ENCODE measurements at regions not wholly inside any gene's neighbourhood (a gene's known extent, or its start where the extent isn't known, plus 50 kb on each side); places are given as distances from the start of the nearest gene placed in this dataset.

DNA sequence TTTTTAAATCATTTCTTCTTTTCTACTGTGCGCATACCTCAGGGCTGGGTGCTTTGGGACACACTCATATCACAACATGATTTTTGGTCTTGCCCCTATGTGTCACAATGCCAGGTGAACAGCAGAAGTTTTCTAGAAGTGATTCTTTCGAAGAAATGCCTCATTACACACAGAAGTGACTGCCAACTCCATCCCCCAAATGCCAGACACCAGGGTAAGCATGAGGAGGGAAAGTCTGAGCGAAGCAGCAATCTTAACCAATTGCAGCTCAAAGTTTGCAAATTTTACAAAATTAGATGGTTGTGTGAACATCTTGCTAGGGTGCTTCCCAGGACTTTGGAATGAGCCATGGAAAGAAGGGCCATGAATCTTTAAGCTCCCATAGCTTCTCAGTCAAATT lies 87.3 kb upstream of the PLEKHA5 start:
- Histone ChIP-seq H3K4me1 (ENCODE audit: control insufficient read depth, insufficient read depth, low read length) (no peaks in the 10 kb centered on the region), H3K9ac (ENCODE audit: low read depth, low read length) (no peak overlapping the region), H3K36me3 (ENCODE audit: control insufficient read depth, insufficient read depth, low read length) (no peaks in the 10 kb centered on the region), H3K4me3 (ENCODE audit: low read depth, low read length) (no peak overlapping the region), H3K27me3 (ENCODE audit: control insufficient read depth, insufficient read depth, low read length) (no peaks in the 10 kb centered on the region), H3K9me3 (ENCODE audit: control insufficient read depth, insufficient read depth, low read length) (no peaks in the 10 kb centered on the region)

DNA sequence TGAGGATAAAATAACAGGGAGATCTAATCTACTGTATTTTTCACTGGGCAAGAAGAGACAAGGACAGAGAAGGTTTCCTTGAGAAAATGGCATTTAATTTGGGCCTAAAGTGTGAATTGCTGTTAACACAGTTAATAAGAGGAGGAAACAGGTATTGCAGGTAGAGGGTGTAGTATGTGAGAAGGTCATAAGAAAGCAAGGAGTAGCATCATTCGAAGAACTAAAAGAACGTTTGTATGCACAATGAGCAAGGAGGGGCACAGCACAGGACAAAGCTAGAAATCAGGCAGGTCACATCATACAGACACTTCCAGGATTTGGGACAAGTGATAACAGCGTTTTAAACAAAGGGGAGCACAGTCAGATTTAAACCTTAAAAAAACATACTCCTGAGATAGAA lies 85.1 kb upstream of the PLEKHA5 start:
- Histone ChIP-seq H3K9me3 (ENCODE audit: control insufficient read depth, insufficient read depth, low read length) (no peaks in the 10 kb centered on the region), H3K27me3 (ENCODE audit: control insufficient read depth, insufficient read depth, low read length) (no peaks in the 10 kb centered on the region), H3K4me1 (ENCODE audit: control insufficient read depth, insufficient read depth, low read length) (no peaks in the 10 kb centered on the region), H3K36me3 (ENCODE audit: control insufficient read depth, insufficient read depth, low read length) (no peaks in the 10 kb centered on the region), H3K9ac (ENCODE audit: low read depth, low read length) (no peak overlapping the region), H3K4me3 (ENCODE audit: low read depth, low read length) (no peak overlapping the region)

DNA sequence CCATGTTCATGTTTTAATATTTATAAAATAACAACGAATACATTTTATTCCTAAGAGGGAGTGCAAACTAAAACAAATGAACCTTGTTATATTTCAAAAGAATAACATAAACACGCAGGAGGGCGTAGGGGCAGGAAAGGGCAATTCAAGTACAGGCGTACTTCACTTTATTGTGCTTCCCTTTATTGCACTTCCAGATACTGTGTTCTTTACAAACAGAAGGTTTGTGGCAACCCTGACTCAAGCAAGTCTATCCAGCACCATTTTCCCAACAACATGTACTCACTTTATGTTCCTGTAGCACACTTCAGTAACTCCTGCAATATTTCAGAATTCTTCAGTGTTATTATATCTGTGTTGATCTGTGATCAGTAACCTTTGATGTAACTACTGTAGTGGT lies 84.6 kb upstream of the PLEKHA5 start:
- Histone ChIP-seq H3K36me3 (ENCODE audit: control insufficient read depth, insufficient read depth, low read length) (no peaks in the 10 kb centered on the region), H3K9ac (ENCODE audit: low read depth, low read length) (no peak overlapping the region), H3K4me1 (ENCODE audit: control insufficient read depth, insufficient read depth, low read length) (no peaks in the 10 kb centered on the region), H3K4me3 (ENCODE audit: low read depth, low read length) (no peak overlapping the region), H3K9me3 (ENCODE audit: control insufficient read depth, insufficient read depth, low read length) (no peaks in the 10 kb centered on the region), H3K27me3 (ENCODE audit: control insufficient read depth, insufficient read depth, low read length) (no peaks in the 10 kb centered on the region)

DNA sequence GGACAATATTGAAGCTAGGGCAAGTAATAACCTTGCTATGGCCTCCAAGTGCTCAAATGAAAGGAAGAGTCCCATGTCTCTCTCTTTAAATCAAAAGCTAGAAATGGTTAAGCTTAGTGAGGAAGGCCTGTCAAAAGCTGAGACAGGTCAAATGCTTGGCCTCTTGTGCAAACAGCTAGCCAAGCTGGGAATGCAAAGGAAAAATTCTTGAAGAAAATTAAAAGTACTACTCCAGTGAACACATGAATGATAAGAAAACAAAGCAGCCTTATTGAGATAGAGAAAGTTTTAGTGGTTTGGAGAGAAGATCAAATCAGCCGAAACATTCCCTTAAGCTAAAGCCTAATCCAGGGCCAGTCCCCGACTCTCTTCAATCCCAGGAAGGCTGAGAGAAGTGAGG lies 84.1 kb upstream of the PLEKHA5 start:
- H3K9ac ChIP-seq (ENCODE audit: low read depth, low read length), result no peak overlapping the region
- no peak overlapping the region for H3K4me3 ChIP-seq (ENCODE audit: low read depth, low read length)
- H3K36me3 ChIP-seq (ENCODE audit: control insufficient read depth, insufficient read depth, low read length), result no peaks in the 10 kb centered on the region
- no peaks in the 10 kb centered on the region for H3K4me1 ChIP-seq (ENCODE audit: control insufficient read depth, insufficient read depth, low read length)
- no peaks in the 10 kb centered on the region for H3K27me3 ChIP-seq (ENCODE audit: control insufficient read depth, insufficient read depth, low read length)
- no peaks in the 10 kb centered on the region for H3K9me3 ChIP-seq (ENCODE audit: control insufficient read depth, insufficient read depth, low read length)

DNA sequence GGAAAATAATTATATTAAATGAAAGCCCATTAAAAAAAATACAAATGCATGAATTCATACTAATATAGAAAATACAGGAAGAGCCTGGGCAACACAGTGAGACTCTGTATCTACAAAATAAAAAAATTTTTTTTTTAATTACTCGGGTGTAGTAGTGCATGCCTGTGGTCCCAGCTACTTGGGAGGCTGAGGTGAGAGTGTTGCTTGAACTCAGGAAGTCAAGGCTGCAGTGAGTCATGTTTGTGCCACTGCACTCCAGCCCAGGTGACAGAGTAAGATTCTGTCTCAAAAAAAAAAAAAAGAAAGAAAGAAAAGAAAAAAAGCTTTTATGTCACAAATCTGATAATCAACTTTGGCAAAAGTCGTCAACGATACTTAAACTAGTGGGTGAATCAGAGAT lies 80.6 kb upstream of the PLEKHA5 start:
- H3K4me1 ChIP-seq (ENCODE audit: control insufficient read depth, insufficient read depth, low read length), result peaks cover 3% of the 10 kb centered on the region
- H3K9ac ChIP-seq (ENCODE audit: low read depth, low read length), result no peak overlapping the region
- H3K9me3 ChIP-seq (ENCODE audit: control insufficient read depth, insufficient read depth, low read length), result no peaks in the 10 kb centered on the region
- H3K4me3 ChIP-seq (ENCODE audit: low read depth, low read length), result no peak overlapping the region
- H3K36me3 ChIP-seq (ENCODE audit: control insufficient read depth, insufficient read depth, low read length), result no peaks in the 10 kb centered on the region
- H3K27me3 ChIP-seq (ENCODE audit: control insufficient read depth, insufficient read depth, low read length), result no peaks in the 10 kb centered on the region

DNA sequence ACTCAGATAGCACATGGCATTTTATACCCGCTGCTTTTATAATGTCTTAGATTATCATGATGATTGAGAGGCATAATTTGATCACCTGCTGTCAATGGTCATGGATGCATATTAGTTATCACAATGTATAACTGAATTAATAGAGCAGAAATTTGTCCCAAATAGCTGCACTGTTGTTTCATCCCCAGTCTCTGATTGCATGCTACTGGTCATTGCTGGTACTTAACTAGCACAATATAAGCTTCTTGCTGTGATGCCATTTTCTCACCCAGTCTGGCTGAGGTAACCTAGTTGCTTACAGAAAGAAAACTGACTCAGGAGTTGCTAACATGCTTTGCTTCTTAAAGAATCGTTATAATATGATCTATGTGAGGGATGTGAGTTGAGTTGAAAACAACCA lies 76.8 kb upstream of the PLEKHA5 start:
- peaks cover 5% of the 10 kb centered on the region for H3K4me1 ChIP-seq (ENCODE audit: control insufficient read depth, insufficient read depth, low read length)

DNA sequence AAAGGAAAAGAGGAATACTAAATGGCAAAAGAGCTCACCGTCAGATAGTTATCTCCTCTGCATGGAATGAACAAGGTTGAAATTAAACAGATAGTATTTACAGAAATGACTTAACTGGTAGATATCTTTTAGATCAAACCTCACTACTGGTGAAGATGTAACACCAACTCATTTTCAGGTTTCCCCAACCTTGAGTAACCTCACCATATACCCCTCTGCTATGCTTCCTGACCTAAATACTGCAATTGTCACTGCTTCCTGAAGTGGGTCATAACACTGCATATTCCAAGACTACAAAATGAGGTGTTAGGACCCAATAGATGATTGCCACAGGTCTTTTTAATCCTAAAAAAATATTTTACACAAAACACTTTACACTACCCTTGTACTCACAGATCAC lies 76.3 kb upstream of the PLEKHA5 start:
- no peak overlapping the region for H3K4me3 ChIP-seq (ENCODE audit: low read depth, low read length)
- H3K27me3 ChIP-seq (ENCODE audit: control insufficient read depth, insufficient read depth, low read length), result no peaks in the 10 kb centered on the region
- H3K9ac ChIP-seq (ENCODE audit: low read depth, low read length), result no peak overlapping the region
- H3K36me3 ChIP-seq (ENCODE audit: control insufficient read depth, insufficient read depth, low read length), result no peaks in the 10 kb centered on the region
- no peaks in the 10 kb centered on the region for H3K9me3 ChIP-seq (ENCODE audit: control insufficient read depth, insufficient read depth, low read length)
- peaks cover 5% of the 10 kb centered on the region for H3K4me1 ChIP-seq (ENCODE audit: control insufficient read depth, insufficient read depth, low read length)

More for the DNA sequence above, 76.8 kb upstream of the PLEKHA5 start:
- Histone ChIP-seq H3K4me3 (ENCODE audit: low read depth, low read length) (no peak overlapping the region), H3K9me3 (ENCODE audit: control insufficient read depth, insufficient read depth, low read length) (no peaks in the 10 kb centered on the region), H3K27me3 (ENCODE audit: control insufficient read depth, insufficient read depth, low read length) (no peaks in the 10 kb centered on the region), H3K9ac (ENCODE audit: low read depth, low read length) (no peak overlapping the region), H3K36me3 (ENCODE audit: control insufficient read depth, insufficient read depth, low read length) (no peaks in the 10 kb centered on the region)

- H3K9me3 ChIP-seq (ENCODE audit: control insufficient read depth, insufficient read depth, low read length), result no peaks in the 10 kb centered on the region
- peaks cover 5% of the 10 kb centered on the region for H3K4me1 ChIP-seq (ENCODE audit: control insufficient read depth, insufficient read depth, low read length)
- no peaks in the 10 kb centered on the region for H3K36me3 ChIP-seq (ENCODE audit: control insufficient read depth, insufficient read depth, low read length)
- no peak overlapping the region for H3K9ac ChIP-seq (ENCODE audit: low read depth, low read length)
- H3K4me3 ChIP-seq (ENCODE audit: low read depth, low read length), result no peak overlapping the region
- no peaks in the 10 kb centered on the region for H3K27me3 ChIP-seq (ENCODE audit: control insufficient read depth, insufficient read depth, low read length)
Observed at GRCh38 chr12:19054035-19054434, 75.5 kb upstream of the PLEKHA5 start.

GRCh38 chr12:19055589-19055988 lies 73.9 kb upstream of the PLEKHA5 start:
- Histone ChIP-seq H3K4me1 (ENCODE audit: control insufficient read depth, insufficient read depth, low read length) (peaks cover 5% of the 10 kb centered on the region), H3K9ac (ENCODE audit: low read depth, low read length) (no peak overlapping the region), H3K36me3 (ENCODE audit: control insufficient read depth, insufficient read depth, low read length) (no peaks in the 10 kb centered on the region), H3K9me3 (ENCODE audit: control insufficient read depth, insufficient read depth, low read length) (no peaks in the 10 kb centered on the region), H3K27me3 (ENCODE audit: control insufficient read depth, insufficient read depth, low read length) (no peaks in the 10 kb centered on the region), H3K4me3 (ENCODE audit: low read depth, low read length) (no peak overlapping the region)

DNA sequence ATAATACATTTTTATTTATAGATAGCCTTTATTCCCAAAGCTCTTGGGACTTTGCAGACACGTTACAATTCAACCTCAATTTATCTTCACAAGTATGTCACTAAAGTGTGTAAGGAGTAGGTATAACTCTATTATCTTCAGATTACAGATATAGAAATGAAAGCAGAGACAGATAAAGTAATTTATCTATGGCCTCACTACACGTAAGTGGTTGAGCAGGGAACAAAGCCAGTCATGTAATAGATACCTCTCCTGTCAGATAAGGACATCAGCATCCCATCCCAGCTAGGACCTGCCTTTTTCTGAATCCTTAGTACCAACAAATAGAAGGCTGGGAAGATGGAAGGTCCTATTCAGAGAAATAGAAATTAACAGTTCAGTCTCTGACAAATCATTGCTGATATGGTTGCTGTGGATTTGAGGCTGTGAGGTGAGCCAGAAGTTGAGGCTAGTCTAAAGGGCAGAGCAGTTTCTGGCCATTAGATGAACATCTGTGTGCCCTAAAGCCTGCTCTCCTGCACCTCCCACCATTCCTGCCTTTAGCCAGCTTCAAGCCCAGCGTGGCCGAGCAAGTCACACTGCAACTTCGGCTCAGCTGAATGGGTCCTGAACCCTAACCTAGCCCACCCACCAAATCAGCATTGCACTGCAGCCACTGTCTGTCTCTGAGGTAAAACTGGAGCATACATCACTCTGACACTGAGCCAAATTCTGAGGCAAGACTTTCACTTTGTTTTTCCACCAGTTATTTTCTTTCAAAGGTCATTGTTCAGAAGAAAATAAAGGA lies 71.1 kb upstream of the PLEKHA5 start:
- Histone ChIP-seq H3K9me3 (ENCODE audit: control insufficient read depth, insufficient read depth, low read length) (no peaks in the 10 kb centered on the region), H3K36me3 (ENCODE audit: control insufficient read depth, insufficient read depth, low read length) (no peaks in the 10 kb centered on the region), H3K9ac (ENCODE audit: low read depth, low read length) (no peak overlapping the region), H3K4me3 (ENCODE audit: low read depth, low read length) (no peak overlapping the region), H3K4me1 (ENCODE audit: control insufficient read depth, insufficient read depth, low read length) (peaks cover 5% of the 10 kb centered on the region), H3K27me3 (ENCODE audit: control insufficient read depth, insufficient read depth, low read length) (no peaks in the 10 kb centered on the region)

DNA sequence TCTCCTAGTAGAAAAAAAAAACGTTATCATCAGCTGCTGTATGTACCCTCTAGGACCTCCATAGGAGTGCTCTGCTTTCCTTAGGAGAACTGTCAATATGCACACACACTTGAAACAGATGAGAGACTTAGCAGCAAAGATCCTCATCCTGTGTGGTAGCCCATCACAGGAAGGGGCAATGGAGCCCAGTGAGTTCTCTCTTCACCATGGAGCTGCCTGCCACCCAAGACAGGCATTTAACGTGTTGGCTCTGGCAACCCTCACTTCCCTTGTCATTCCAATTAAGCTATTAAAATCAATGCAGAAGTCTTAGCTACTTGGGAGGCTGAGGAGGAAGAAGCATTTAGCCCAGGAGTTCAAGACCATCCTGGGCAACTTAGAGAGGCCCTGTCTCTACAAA lies 64.8 kb upstream of the PLEKHA5 start:
- H3K9ac ChIP-seq (ENCODE audit: low read depth, low read length), result no peak overlapping the region
- H3K4me1 ChIP-seq (ENCODE audit: control insufficient read depth, insufficient read depth, low read length), result peaks cover 2% of the 10 kb centered on the region
- no peaks in the 10 kb centered on the region for H3K36me3 ChIP-seq (ENCODE audit: control insufficient read depth, insufficient read depth, low read length)
- no peaks in the 10 kb centered on the region for H3K27me3 ChIP-seq (ENCODE audit: control insufficient read depth, insufficient read depth, low read length)
- no peak overlapping the region for H3K4me3 ChIP-seq (ENCODE audit: low read depth, low read length)
- no peaks in the 10 kb centered on the region for H3K9me3 ChIP-seq (ENCODE audit: control insufficient read depth, insufficient read depth, low read length)

DNA sequence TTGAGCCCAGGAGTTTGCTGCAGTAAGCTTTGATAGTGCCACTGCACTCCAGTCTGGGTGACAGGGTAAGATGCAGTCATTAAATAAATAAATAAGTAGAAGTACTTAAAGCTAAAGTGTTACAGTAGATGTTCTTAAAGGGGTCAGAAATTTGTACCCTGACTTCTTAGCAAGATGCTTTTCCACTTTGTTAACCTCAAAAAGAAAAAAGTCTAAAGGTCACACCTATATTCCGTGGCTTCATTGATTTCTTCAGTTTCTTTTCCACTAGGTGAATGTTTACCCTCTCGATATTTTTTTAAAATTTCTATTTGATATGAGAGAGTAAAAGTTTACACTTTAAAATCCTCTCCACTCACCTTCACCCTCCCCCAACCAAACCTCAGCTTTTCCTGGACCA lies 64.3 kb upstream of the PLEKHA5 start:
- Histone ChIP-seq H3K27me3 (ENCODE audit: control insufficient read depth, insufficient read depth, low read length) (no peaks in the 10 kb centered on the region), H3K4me3 (ENCODE audit: low read depth, low read length) (no peak overlapping the region), H3K9ac (ENCODE audit: low read depth, low read length) (no peak overlapping the region), H3K36me3 (ENCODE audit: control insufficient read depth, insufficient read depth, low read length) (no peaks in the 10 kb centered on the region), H3K4me1 (ENCODE audit: control insufficient read depth, insufficient read depth, low read length) (peaks cover 2% of the 10 kb centered on the region), H3K9me3 (ENCODE audit: control insufficient read depth, insufficient read depth, low read length) (no peaks in the 10 kb centered on the region)
